ENCODE measurements at regions not wholly inside any gene's neighbourhood (a gene's known extent, or its start where the extent isn't known, plus 50 kb on each side); places are given as distances from the start of the nearest gene placed in this dataset.

- H3K4me1 Mint-ChIP-seq (ENCODE audit: low read depth, unreplicated experiment) = no peaks in the 10 kb centered on the region
- DNase-seq = no peak
- peaks cover 5% of the 10 kb centered on the region for H3K36me3 Mint-ChIP-seq (ENCODE audit: unreplicated experiment)
- H3K27me3 Mint-ChIP-seq (ENCODE audit: unreplicated experiment) = no peaks in the 10 kb centered on the region
- no peak for TF ChIP-seq CTCF (IDR thresholded peaks at IDR 0.05; ENCODE audit: partially characterized antibody, unreplicated experiment)
- H3K9me3 Mint-ChIP-seq (ENCODE audit: unreplicated experiment) = no peaks in the 10 kb centered on the region
- H3K27ac Mint-ChIP-seq (ENCODE audit: unreplicated experiment) = no peak overlapping the region
- H3K4me3 Mint-ChIP-seq (ENCODE audit: unreplicated experiment) = no peak overlapping the region
Observed at GRCh38 chr5:158430798-158431167, 571.8 kb upstream of the CLINT1 start.

- no peak for DNase-seq
- no peak overlapping the region for H3K27ac Mint-ChIP-seq (ENCODE audit: unreplicated experiment)
- no peaks in the 10 kb centered on the region for H3K27me3 Mint-ChIP-seq (ENCODE audit: unreplicated experiment)
- no peaks in the 10 kb centered on the region for H3K9me3 Mint-ChIP-seq (ENCODE audit: unreplicated experiment)
- H3K4me1 Mint-ChIP-seq (ENCODE audit: low read depth, unreplicated experiment) = no peaks in the 10 kb centered on the region
- no peak for TF ChIP-seq CTCF (IDR thresholded peaks at IDR 0.05; ENCODE audit: partially characterized antibody, unreplicated experiment)
- peaks cover 5% of the 10 kb centered on the region for H3K36me3 Mint-ChIP-seq (ENCODE audit: unreplicated experiment)
- no peak overlapping the region for H3K4me3 Mint-ChIP-seq (ENCODE audit: unreplicated experiment)
Observed at GRCh38 chr5:158430166-158430797, 571.3 kb upstream of the CLINT1 start.

- no peak for DNase-seq
- H3K4me3 Mint-ChIP-seq (ENCODE audit: unreplicated experiment) = no peak overlapping the region
- H3K27me3 Mint-ChIP-seq (ENCODE audit: unreplicated experiment) = no peaks in the 10 kb centered on the region
- no peak overlapping the region for H3K27ac Mint-ChIP-seq (ENCODE audit: unreplicated experiment)
- no peaks in the 10 kb centered on the region for H3K4me1 Mint-ChIP-seq (ENCODE audit: low read depth, unreplicated experiment)
- H3K9me3 Mint-ChIP-seq (ENCODE audit: unreplicated experiment) = no peaks in the 10 kb centered on the region
- H3K36me3 Mint-ChIP-seq (ENCODE audit: unreplicated experiment) = peaks cover 5% of the 10 kb centered on the region
- TF ChIP-seq CTCF (IDR thresholded peaks at IDR 0.05; ENCODE audit: partially characterized antibody, unreplicated experiment) = no peak
Observed at GRCh38 chr5:158429564-158429963, 570.6 kb upstream of the CLINT1 start.

- Mint-ChIP-seq H3K36me3 (ENCODE audit: unreplicated experiment) (peaks cover 9% of the 10 kb centered on the region), H3K4me1 (ENCODE audit: low read depth, unreplicated experiment) (no peaks in the 10 kb centered on the region), H3K9me3 (ENCODE audit: unreplicated experiment) (no peaks in the 10 kb centered on the region), H3K27me3 (ENCODE audit: unreplicated experiment) (no peaks in the 10 kb centered on the region), H3K4me3 (ENCODE audit: unreplicated experiment) (no peak overlapping the region), H3K27ac (ENCODE audit: unreplicated experiment) (no peak overlapping the region)
- no peak for TF ChIP-seq CTCF (IDR thresholded peaks at IDR 0.05; ENCODE audit: partially characterized antibody, unreplicated experiment)
- DNase-seq = no peak
Observed at GRCh38 chr5:158423623-158424200, 564.8 kb upstream of the CLINT1 start.

- Mint-ChIP-seq H3K27ac (ENCODE audit: unreplicated experiment) (no peak overlapping the region), H3K9me3 (ENCODE audit: unreplicated experiment) (no peaks in the 10 kb centered on the region), H3K36me3 (ENCODE audit: unreplicated experiment) (peaks cover 9% of the 10 kb centered on the region), H3K4me3 (ENCODE audit: unreplicated experiment) (no peak overlapping the region), H3K27me3 (ENCODE audit: unreplicated experiment) (no peaks in the 10 kb centered on the region), H3K4me1 (ENCODE audit: low read depth, unreplicated experiment) (no peaks in the 10 kb centered on the region)
- TF ChIP-seq CTCF (IDR thresholded peaks at IDR 0.05; ENCODE audit: partially characterized antibody, unreplicated experiment) = no peak
- no peak for DNase-seq
Observed at GRCh38 chr5:158422653-158423515, 563.9 kb upstream of the CLINT1 start.

All from glutamatergic neuron (in vitro differentiated cells).